ENCODE measurements at regions not wholly inside any gene's neighbourhood (a gene's known extent, or its start where the extent isn't known, plus 50 kb on each side); places are given as distances from the start of the nearest gene placed in this dataset.

DNA sequence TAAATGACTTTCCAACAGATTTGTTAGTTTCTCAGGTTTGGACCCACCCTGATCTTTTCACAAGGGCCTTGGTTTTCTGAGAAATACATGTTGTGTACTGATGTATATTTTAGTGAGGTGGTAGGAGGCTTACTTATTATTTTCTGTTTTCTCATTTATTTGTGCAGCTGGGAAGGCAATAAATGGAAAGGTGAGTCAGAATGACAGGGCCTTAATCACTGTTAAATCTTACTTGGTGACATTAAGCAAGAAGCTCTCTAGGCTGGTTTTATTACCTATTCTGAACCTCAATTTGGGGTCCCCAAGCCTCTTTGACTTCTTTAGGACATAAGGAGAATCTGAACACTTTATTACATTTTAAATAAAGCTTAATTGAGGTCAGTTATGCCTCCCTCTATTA, 214.0 kb upstream of the DAB2 start:
- no peak for DNase-seq (ENCODE audit: low spot score)
- Mint-ChIP-seq H3K27me3 (ENCODE audit: low read depth) (no peaks in the 10 kb centered on the region), H3K9me3 (ENCODE audit: low read depth) (peaks cover 3% of the 10 kb centered on the region), H3K36me3 (ENCODE audit: low read depth) (no peaks in the 10 kb centered on the region), H3K4me1 (ENCODE audit: low read depth) (no peaks in the 10 kb centered on the region), H3K4me3 (ENCODE audit: unreplicated experiment) (no peak overlapping the region), H3K27ac (ENCODE audit: unreplicated experiment) (no peak overlapping the region)
- TF ChIP-seq, protein P1, sequence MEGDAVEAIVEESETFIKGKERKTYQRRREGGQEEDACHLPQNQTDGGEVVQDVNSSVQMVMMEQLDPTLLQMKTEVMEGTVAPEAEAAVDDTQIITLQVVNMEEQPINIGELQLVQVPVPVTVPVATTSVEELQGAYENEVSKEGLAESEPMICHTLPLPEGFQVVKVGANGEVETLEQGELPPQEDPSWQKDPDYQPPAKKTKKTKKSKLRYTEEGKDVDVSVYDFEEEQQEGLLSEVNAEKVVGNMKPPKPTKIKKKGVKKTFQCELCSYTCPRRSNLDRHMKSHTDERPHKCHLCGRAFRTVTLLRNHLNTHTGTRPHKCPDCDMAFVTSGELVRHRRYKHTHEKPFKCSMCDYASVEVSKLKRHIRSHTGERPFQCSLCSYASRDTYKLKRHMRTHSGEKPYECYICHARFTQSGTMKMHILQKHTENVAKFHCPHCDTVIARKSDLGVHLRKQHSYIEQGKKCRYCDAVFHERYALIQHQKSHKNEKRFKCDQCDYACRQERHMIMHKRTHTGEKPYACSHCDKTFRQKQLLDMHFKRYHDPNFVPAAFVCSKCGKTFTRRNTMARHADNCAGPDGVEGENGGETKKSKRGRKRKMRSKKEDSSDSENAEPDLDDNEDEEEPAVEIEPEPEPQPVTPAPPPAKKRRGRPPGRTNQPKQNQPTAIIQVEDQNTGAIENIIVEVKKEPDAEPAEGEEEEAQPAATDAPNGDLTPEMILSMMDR (IDR thresholded peaks at IDR 0.05): no peak

- H3K27ac Mint-ChIP-seq (ENCODE audit: unreplicated experiment): no peak overlapping the region
- DNase-seq (ENCODE audit: low spot score): no peak
- H3K4me1 Mint-ChIP-seq (ENCODE audit: low read depth): no peaks in the 10 kb centered on the region
- no peaks in the 10 kb centered on the region for H3K9me3 Mint-ChIP-seq (ENCODE audit: low read depth)
- no peak overlapping the region for H3K4me3 Mint-ChIP-seq (ENCODE audit: unreplicated experiment)
- TF ChIP-seq, protein P1 (IDR thresholded peaks at IDR 0.05): no peak
- no peaks in the 10 kb centered on the region for H3K36me3 Mint-ChIP-seq (ENCODE audit: low read depth)
- peaks cover 3% of the 10 kb centered on the region for H3K27me3 Mint-ChIP-seq (ENCODE audit: low read depth)
These were observed 208.3 kb upstream of the DAB2 start for GRCh38 chr5:39633057-39633456.

- DNase-seq (ENCODE audit: low spot score): no peak
- Mint-ChIP-seq H3K4me3 (ENCODE audit: unreplicated experiment) (no peak overlapping the region), H3K36me3 (ENCODE audit: low read depth) (no peaks in the 10 kb centered on the region), H3K27ac (ENCODE audit: unreplicated experiment) (no peak overlapping the region), H3K4me1 (ENCODE audit: low read depth) (no peaks in the 10 kb centered on the region), H3K9me3 (ENCODE audit: low read depth) (no peaks in the 10 kb centered on the region), H3K27me3 (ENCODE audit: low read depth) (peaks cover 3% of the 10 kb centered on the region)
- TF ChIP-seq, protein P1 (IDR thresholded peaks at IDR 0.05): no peak
These were observed 207.2 kb upstream of the DAB2 start for GRCh38 chr5:39631958-39632357.

- TF ChIP-seq, protein P1 (IDR thresholded peaks at IDR 0.05): no peak
- Mint-ChIP-seq H3K27ac (ENCODE audit: unreplicated experiment) (no peak overlapping the region), H3K36me3 (ENCODE audit: low read depth) (no peaks in the 10 kb centered on the region), H3K4me3 (ENCODE audit: unreplicated experiment) (no peak overlapping the region), H3K4me1 (ENCODE audit: low read depth) (peaks cover 1% of the 10 kb centered on the region), H3K9me3 (ENCODE audit: low read depth) (no peaks in the 10 kb centered on the region), H3K27me3 (ENCODE audit: low read depth) (peaks cover 3% of the 10 kb centered on the region)
- DNase-seq (ENCODE audit: low spot score): no peak
These were observed 205.2 kb upstream of the DAB2 start for GRCh38 chr5:39629946-39630345.

DNA sequence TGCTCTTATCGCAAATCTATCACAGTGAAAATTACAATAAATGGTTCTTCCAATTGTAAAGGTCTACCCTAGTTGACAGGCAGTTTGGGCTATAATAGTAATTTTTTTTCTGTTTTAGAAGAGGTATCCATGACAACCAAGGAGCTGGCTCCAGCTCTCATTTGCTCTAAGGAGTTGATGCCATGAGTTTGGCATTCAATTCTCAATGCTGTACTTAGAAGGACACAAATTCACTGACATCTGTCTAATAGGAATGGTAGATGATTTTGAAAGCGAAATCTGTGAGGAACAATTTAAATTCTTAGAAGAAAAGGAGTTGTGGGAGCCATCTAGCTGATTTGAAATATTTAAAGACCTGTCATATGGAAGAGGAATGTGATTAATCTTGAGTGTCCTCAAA, 203.6 kb upstream of the DAB2 start:
- DNase-seq (ENCODE audit: low spot score): no peak
- H3K4me1 Mint-ChIP-seq (ENCODE audit: low read depth): peaks cover 7% of the 10 kb centered on the region
- no peaks in the 10 kb centered on the region for H3K36me3 Mint-ChIP-seq (ENCODE audit: low read depth)
- H3K27me3 Mint-ChIP-seq (ENCODE audit: low read depth): peaks cover 3% of the 10 kb centered on the region
- H3K9me3 Mint-ChIP-seq (ENCODE audit: low read depth): peaks cover 3% of the 10 kb centered on the region
- no peak overlapping the region for H3K4me3 Mint-ChIP-seq (ENCODE audit: unreplicated experiment)
- no peak overlapping the region for H3K27ac Mint-ChIP-seq (ENCODE audit: unreplicated experiment)
- TF ChIP-seq, protein P1 (IDR thresholded peaks at IDR 0.05): no peak
